Suprapubic skin (tissue), 4 donors: ENCODE measurements at regions not wholly inside any gene's neighbourhood (a gene's known extent, or its start where the extent isn't known, plus 50 kb on each side); places are given as distances from the start of the nearest gene placed in this dataset.

ENCODE experiments used
- DNase-seq, 2 donors: peaks; one replicate each; pipeline ENCODE4 v3.0.0-alpha.2; 2019; ENCODE audit warnings: low spot score in 2 of 2
- H3K27ac ChIP-seq: fragments of 200-600 bp; sonication (generic); one replicate; pipeline ENCODE4 v1.5.1; 2019
- H3K27me3 ChIP-seq: fragments of 200-600 bp; sonication (generic); one replicate; pipeline ENCODE4 v1.5.1; 2019
- H3K36me3 ChIP-seq: fragments of 200-600 bp; sonication (generic); one replicate; pipeline ENCODE4 v1.5.1; 2019
- H3K4me1 ChIP-seq: fragments of 200-600 bp; sonication (generic); one replicate; pipeline ENCODE4 v1.5.1; 2019
- H3K4me3 ChIP-seq: fragments of 200-600 bp; sonication (generic); one replicate; pipeline ENCODE4 v1.5.1; 2019; ENCODE audit warnings: mild to moderate bottlenecking
- H3K9me3 ChIP-seq: fragments of 200-600 bp; sonication (generic); one replicate; pipeline ENCODE4 v1.5.1; 2019
- EP300 ChIP-seq: sonication (generic); formaldehyde crosslinking; IDR thresholded peaks from one replicate; pipeline ENCODE4 v1.6.1; 2017; ENCODE audit warnings: antibody characterized with exemption
- POLR2A ChIP-seq, 2 donors: fragments of 450-650 bp; IDR thresholded peaks; one replicate each; pipeline ENCODE4 v1.6.1; 2017; ENCODE audit warnings: antibody characterized with exemption in 2 of 2, mild to moderate bottlenecking in 2 of 2, moderate library complexity in 2 of 2
- POLR2AphosphoS5 ChIP-seq, 3 donors: sonication (generic); formaldehyde crosslinking; IDR thresholded peaks; one replicate each; pipeline ENCODE4 v1.6.1; 2017; ENCODE audit warnings: antibody characterized with exemption in 3 of 3
- WGBS: methylation state at CpG from one replicate; pipeline ENCODE4 v1.1.5; 2018; 5-methylcytosine and 5-hydroxymethylcytosine counted together
- TF ChIP-seq, protein P1 (sequence below), 2 donors: fragments of 200-600 bp in 1 of 2; fragments of 450-650 bp in 1 of 2; sonication (generic) in 1 of 2; IDR thresholded peaks; one replicate each; pipeline ENCODE4 v1.5.1; 2016 to 2019; ENCODE audit warnings: antibody characterized with exemption in 2 of 2, mild to moderate bottlenecking in 1 of 2, moderate library complexity in 1 of 2

DNA sequence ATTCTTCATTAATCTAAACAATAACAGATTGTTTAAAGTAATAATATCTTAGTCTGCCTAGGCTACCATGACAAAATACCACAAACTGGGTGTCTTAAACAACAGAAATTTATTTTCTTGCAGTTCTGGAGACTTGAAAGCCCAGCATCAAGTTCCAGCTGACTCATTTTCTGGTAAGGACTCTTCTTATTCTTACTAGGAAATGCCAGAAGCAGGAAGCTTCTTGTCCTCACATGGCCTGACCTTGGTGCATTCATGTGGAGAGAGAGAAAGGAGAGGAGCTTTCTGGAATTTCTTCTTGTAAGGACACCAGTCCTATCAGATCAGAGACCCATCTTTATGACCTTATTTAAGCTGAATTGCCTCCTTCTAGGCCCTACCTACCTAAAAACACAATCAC, 110.5 kb downstream of the ANKRD60 start:
- Histone ChIP-seq H3K9me3 (no peaks in the 10 kb centered on the region), H3K27me3 (no peaks in the 10 kb centered on the region), H3K4me3 (no peak overlapping the region), H3K36me3 (no peaks in the 10 kb centered on the region), H3K27ac (no peak overlapping the region), H3K4me1 (peaks cover 10% of the 10 kb centered on the region)
- DNase-seq, result no peak
- TF ChIP-seq POLR2AphosphoS5 (IDR thresholded peaks at IDR 0.05), result no peak
- no peak for TF ChIP-seq POLR2A (IDR thresholded peaks at IDR 0.05)
- TF ChIP-seq EP300, result no peak
- TF ChIP-seq, protein P1, sequence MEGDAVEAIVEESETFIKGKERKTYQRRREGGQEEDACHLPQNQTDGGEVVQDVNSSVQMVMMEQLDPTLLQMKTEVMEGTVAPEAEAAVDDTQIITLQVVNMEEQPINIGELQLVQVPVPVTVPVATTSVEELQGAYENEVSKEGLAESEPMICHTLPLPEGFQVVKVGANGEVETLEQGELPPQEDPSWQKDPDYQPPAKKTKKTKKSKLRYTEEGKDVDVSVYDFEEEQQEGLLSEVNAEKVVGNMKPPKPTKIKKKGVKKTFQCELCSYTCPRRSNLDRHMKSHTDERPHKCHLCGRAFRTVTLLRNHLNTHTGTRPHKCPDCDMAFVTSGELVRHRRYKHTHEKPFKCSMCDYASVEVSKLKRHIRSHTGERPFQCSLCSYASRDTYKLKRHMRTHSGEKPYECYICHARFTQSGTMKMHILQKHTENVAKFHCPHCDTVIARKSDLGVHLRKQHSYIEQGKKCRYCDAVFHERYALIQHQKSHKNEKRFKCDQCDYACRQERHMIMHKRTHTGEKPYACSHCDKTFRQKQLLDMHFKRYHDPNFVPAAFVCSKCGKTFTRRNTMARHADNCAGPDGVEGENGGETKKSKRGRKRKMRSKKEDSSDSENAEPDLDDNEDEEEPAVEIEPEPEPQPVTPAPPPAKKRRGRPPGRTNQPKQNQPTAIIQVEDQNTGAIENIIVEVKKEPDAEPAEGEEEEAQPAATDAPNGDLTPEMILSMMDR (IDR thresholded peaks at IDR 0.05), result no peak

DNA sequence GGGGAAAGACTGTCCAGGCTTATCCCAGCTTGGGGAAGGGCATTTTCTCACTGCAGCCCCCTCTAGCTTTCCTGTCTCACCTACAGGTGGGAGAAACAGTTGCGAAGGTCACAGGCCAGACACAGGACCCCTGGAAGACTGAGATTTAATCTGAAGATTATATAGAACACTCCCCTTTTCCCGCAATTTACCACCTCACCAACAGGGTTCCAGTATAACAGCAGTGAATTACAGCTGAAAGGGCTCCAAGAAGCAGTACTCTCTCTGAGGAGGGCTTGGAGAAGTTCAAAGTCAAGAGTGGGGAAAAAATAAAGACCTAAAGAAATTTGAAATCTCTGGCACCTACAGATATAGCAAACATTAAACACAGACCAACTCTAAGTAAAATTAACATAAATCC, 111.9 kb downstream of the ANKRD60 start:
- peaks cover 21% of the 10 kb centered on the region for H3K4me1 ChIP-seq
- DNase-seq, result no peak
- TF ChIP-seq POLR2AphosphoS5 (IDR thresholded peaks at IDR 0.05) (no peak), EP300 (no peak), POLR2A (IDR thresholded peaks at IDR 0.05) (no peak)
- TF ChIP-seq, protein P1 (IDR thresholded peaks at IDR 0.05), result no peak
- 66% methylated on average over 2 of the region's 2 CpGs for WGBS
- no peaks in the 10 kb centered on the region for H3K36me3 ChIP-seq
- H3K27me3 ChIP-seq, result no peaks in the 10 kb centered on the region
- no peak overlapping the region for H3K27ac ChIP-seq
- no peak overlapping the region for H3K4me3 ChIP-seq
- H3K9me3 ChIP-seq, result no peaks in the 10 kb centered on the region

DNA sequence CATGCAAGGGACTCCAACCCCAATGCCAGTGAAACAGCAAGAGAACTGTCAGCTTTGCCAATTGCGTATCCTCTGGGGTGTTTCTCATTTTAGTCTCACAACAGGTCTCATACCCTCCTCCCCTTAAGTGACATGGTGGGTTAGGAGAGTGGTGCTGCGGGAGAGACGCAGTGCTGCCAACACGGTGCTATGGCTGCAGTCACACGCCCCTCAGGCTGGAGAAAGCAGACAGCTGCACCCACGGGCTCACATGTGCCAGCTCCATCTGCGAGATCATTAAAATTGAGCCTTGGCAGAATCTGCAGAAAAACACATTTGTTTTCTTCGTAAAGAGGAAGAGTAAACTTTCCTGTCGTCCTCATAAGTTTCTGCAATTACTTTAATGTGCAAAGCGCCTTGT, 114.7 kb downstream of the ANKRD60 start:
- H3K36me3 ChIP-seq, result no peaks in the 10 kb centered on the region
- no peak overlapping the region for H3K4me3 ChIP-seq
- 36% methylated on average over 10 of the region's 10 CpGs for WGBS
- H3K9me3 ChIP-seq, result no peaks in the 10 kb centered on the region
- H3K27ac ChIP-seq, result no peak overlapping the region
- no peaks in the 10 kb centered on the region for H3K27me3 ChIP-seq
- peaks cover 28% of the 10 kb centered on the region for H3K4me1 ChIP-seq
- peak; percentile 23 to 28 for DNase-seq
- TF ChIP-seq, protein P1 (IDR thresholded peaks at IDR 0.05), result no peak
- TF ChIP-seq EP300 (no peak), POLR2A (IDR thresholded peaks at IDR 0.05) (no peak), POLR2AphosphoS5 (IDR thresholded peaks at IDR 0.05) (no peak)

DNA sequence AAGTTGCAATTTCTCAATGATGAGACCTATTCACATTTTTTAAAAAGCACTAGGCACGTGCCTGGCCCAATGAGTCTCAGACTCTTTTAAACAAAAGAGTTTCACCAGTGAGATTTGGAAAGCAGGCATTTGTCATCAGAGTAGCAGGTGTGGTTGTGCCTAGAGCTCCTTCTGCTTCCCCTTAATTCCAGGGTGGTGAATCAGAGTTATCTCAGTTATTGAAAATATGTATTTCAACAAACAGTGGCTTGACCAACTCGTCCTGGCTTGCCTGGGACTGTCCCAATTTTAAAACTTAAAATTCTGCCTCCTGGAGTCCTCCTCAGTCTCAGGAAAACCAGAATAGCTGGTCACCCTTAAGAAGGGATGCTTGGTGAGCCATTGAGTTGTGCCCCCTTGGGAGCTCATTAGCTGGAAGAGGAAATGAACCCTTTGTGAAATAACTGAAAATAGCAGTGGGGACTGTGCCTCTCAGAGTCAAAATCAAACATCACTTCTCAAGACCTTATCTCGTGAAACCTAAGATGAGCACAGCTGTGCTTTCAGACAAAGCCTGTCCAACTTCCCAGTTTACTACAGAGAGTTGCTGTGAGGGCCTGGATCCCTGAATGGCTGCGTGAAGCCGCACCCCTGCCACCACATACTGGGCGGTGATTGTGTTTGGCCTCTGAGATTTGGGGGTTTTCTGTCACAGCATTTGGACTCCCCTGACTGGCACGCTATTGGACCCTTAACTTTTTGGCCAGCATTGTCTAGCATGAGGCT, 116.3 kb downstream of the ANKRD60 start:
- no peak overlapping the region for H3K4me3 ChIP-seq
- no peak for TF ChIP-seq POLR2AphosphoS5 (IDR thresholded peaks at IDR 0.05)
- no peak for TF ChIP-seq POLR2A (IDR thresholded peaks at IDR 0.05)
- TF ChIP-seq, protein P1 (IDR thresholded peaks at IDR 0.05), result no peak
- no peak for TF ChIP-seq EP300
- H3K4me1 ChIP-seq, result peaks cover 28% of the 10 kb centered on the region
- H3K27ac ChIP-seq, result peak overlapping the region; percentile 71
- no peaks in the 10 kb centered on the region for H3K27me3 ChIP-seq
- peak; percentile 49 to 63 for DNase-seq
- 76% methylated on average over 6 of the region's 7 CpGs for WGBS
- H3K36me3 ChIP-seq, result no peaks in the 10 kb centered on the region
- H3K9me3 ChIP-seq, result no peaks in the 10 kb centered on the region

DNA sequence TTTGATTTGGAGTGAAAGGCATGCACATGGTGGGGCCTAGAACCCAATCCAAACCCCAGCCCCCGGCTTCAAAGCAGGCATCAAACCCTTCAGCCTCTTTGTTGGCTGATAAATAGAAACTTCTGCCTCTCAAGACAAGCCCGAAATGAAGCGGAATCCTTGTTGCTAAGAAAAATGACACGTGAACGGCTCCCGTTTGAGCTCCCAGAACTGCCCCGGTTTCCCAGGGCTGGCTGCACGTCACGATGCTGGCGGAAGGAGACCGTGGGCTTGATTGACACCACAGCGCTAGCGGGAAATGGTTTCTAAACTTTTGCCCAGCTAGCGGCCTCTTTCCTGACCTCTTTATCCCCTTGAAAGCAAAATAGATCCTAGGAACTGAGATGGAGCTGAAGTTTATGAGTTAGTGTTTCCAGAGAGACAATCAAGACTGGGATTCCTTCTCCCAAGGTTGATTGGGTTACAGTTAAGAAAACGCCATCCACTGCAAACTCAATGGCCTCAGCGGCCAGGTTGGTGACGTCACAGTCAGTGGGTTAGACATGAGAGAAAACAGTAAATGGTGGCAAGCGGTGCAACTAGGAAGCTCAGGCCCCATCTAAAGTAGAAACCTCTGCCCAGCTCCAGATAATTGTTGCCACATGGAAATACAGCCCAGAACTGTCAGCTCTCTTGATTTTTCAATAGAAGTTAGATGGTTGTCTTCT, 117.0 kb downstream of the ANKRD60 start:
- no peaks in the 10 kb centered on the region for H3K36me3 ChIP-seq
- WGBS, result 76% methylated on average over 18 of the region's 18 CpGs
- peak overlapping the region; percentile 63 for H3K27ac ChIP-seq
- H3K9me3 ChIP-seq, result no peaks in the 10 kb centered on the region
- DNase-seq, result peak; percentile 49 to 51
- no peak overlapping the region for H3K4me3 ChIP-seq
- no peaks in the 10 kb centered on the region for H3K27me3 ChIP-seq
- TF ChIP-seq POLR2A (IDR thresholded peaks at IDR 0.05) (no peak), POLR2AphosphoS5 (IDR thresholded peaks at IDR 0.05) (no peak), EP300 (no peak)
- TF ChIP-seq, protein P1 (IDR thresholded peaks at IDR 0.05), result no peak
- peaks cover 28% of the 10 kb centered on the region for H3K4me1 ChIP-seq
